IMR-90 (cell line): ENCODE measurements at regions not wholly inside any gene's neighbourhood (a gene's known extent, or its start where the extent isn't known, plus 50 kb on each side); places are given as distances from the start of the nearest gene placed in this dataset.
A peak's percentile ranks its signal among the peaks of the same experiment; 100 is the strongest.

Source experiments
- ATAC-seq: fragments of 200-7000 bp; cut with Tn5 transposase; 2 replicates; pipeline ENCODE4 v1.9.1; 2020; ENCODE audit warnings: low read depth, mild to moderate bottlenecking, moderate library complexity
- BruUV-seq: library from RNA; stranded (reverse); fragments of 400-500 nt; replicated peaks from 2 replicates; lab custom pipeline; 2021; lab: Mats Ljungman, UMichigan
- CTCF ChIA-PET: fragments of 300-600 bp; formaldehyde crosslinking; extraction: SDS; loops from one replicate; lab custom pipeline; 2021; ENCODE audit warnings: antibody characterized with exemption; lab: Yijun Ruan, JAX
- POLR2A ChIA-PET: fragments of 300-600 bp; sonication (Branson Sonifier 250); formaldehyde crosslinking; loops from one replicate; lab custom pipeline; 2022; ENCODE audit warnings: antibody characterized with exemption; ENCODE audit not compliant: unreplicated experiment; lab: Charles Lee
- DNase-seq: peaks from one replicate; pipeline ENCODE4 v3.0.0; 2013
- H2AFZ ChIP-seq: replicated peaks from 2 replicates; pipeline ENCODE3; 2013; ENCODE audit warnings: low read length, mild to moderate bottlenecking; ENCODE audit not compliant: poor library complexity
- H2AK5ac ChIP-seq: 2 replicates; pipeline ENCODE4 v1.6.1; 2013; ENCODE audit warnings: low read depth, low read length, inconsistent platforms
- H2AK9ac ChIP-seq: replicated peaks from 2 replicates; pipeline ENCODE3; 2013; ENCODE audit warnings: mild to moderate bottlenecking, low read depth, low read length, moderate library complexity; ENCODE audit not compliant: poor library complexity
- H2BK120ac ChIP-seq: 2 replicates; pipeline ENCODE4 v1.6.1; 2013; ENCODE audit warnings: low read depth, low read length, inconsistent platforms
- H2BK15ac ChIP-seq: 3 replicates; pipeline ENCODE4 v1.6.1; 2013; ENCODE audit warnings: low read depth, low read length, inconsistent platforms
- H2BK20ac ChIP-seq: 2 replicates; pipeline ENCODE4 v1.6.1; 2013; ENCODE audit warnings: low read depth, mild to moderate bottlenecking, inconsistent platforms, low read length, moderate library complexity
- H2BK5ac ChIP-seq: 2 replicates; pipeline ENCODE4 v1.6.1; 2013; ENCODE audit warnings: mild to moderate bottlenecking, low read depth, low read length, inconsistent platforms; ENCODE audit not compliant: poor library complexity, severe bottlenecking
- H3K14ac ChIP-seq: replicated peaks from 2 replicates; pipeline ENCODE4 v1.6.1; 2013; ENCODE audit warnings: low read depth, low read length, inconsistent platforms
- H3K18ac ChIP-seq: 2 replicates; pipeline ENCODE4 v1.6.1; 2013; ENCODE audit warnings: low read depth, low read length, control low read depth
- H3K23ac ChIP-seq: 2 replicates; pipeline ENCODE4 v1.6.1; 2013; ENCODE audit warnings: low read depth, low read length, inconsistent platforms
- H3K27ac ChIP-seq: 2 replicates; pipeline ENCODE4 v1.5.1; 2013; ENCODE audit warnings: mild to moderate bottlenecking, control low read depth, low read length; ENCODE audit not compliant: insufficient read depth
- H3K27me3 ChIP-seq: 2 replicates; pipeline ENCODE4 v1.6.1; 2013; ENCODE audit warnings: low read length; ENCODE audit not compliant: control insufficient read depth, insufficient read depth
- H3K36me3 ChIP-seq: 2 replicates; pipeline ENCODE4 v1.6.1; 2013; ENCODE audit warnings: low read length, mixed read lengths; ENCODE audit not compliant: control insufficient read depth, insufficient read depth
- H3K4ac ChIP-seq: 2 replicates; pipeline ENCODE4 v1.6.1; 2013; ENCODE audit warnings: low read depth, low read length, inconsistent platforms
- H3K4me1 ChIP-seq: 2 replicates; pipeline ENCODE4 v1.6.1; 2013; ENCODE audit warnings: low read length, mixed read lengths; ENCODE audit not compliant: control insufficient read depth, insufficient read depth
- H3K4me2 ChIP-seq: 2 replicates; pipeline ENCODE4 v1.6.1; 2013; ENCODE audit warnings: low read depth, mild to moderate bottlenecking, control low read depth, low read length, moderate library complexity
- H3K4me3 ChIP-seq: 2 replicates; pipeline ENCODE4 v1.5.1; 2013; ENCODE audit warnings: low read depth, mild to moderate bottlenecking, control low read depth, low read length, moderate library complexity; ENCODE audit not compliant: insufficient read depth
- H3K56ac ChIP-seq: 2 replicates; pipeline ENCODE4 v1.6.1; 2013; ENCODE audit warnings: low read length, inconsistent platforms; ENCODE audit not compliant: insufficient read depth; ENCODE audit errors: extremely low read depth
- H3K79me1 ChIP-seq, 2 experiments: 2 replicates each; pipeline ENCODE4 v1.6.1; 2013; ENCODE audit warnings: low read length in 2 of 2, inconsistent platforms in 1 of 2, low read depth in 1 of 2
- H3K9ac ChIP-seq: 2 replicates; pipeline ENCODE4 v1.6.1; 2013; ENCODE audit warnings: low read depth, low read length, control low read depth
- H3K9me1 ChIP-seq: 2 replicates; pipeline ENCODE4 v1.6.1; 2013; ENCODE audit warnings: low read length, inconsistent platforms; ENCODE audit not compliant: insufficient read depth
- H3K9me3 ChIP-seq: 2 replicates; pipeline ENCODE4 v1.6.1; 2013; ENCODE audit warnings: low read length; ENCODE audit not compliant: control insufficient read depth, insufficient read depth
- H4K20me1 ChIP-seq: 2 replicates; pipeline ENCODE4 v1.6.1; 2013; ENCODE audit warnings: low read length, inconsistent platforms; ENCODE audit not compliant: insufficient read depth
- H4K5ac ChIP-seq: 2 replicates; pipeline ENCODE4 v1.6.1; 2013; ENCODE audit warnings: mild to moderate bottlenecking, low read depth, low read length, control low read depth
- H4K8ac ChIP-seq, 2 experiments: 2 replicates each; pipeline ENCODE4 v1.6.1; 2013; ENCODE audit warnings: low read depth in 2 of 2, low read length in 2 of 2, control low read depth in 1 of 2, inconsistent platforms in 1 of 2
- H4K91ac ChIP-seq: 2 replicates; pipeline ENCODE4 v1.6.1; 2013; ENCODE audit warnings: low read depth, low read length, inconsistent platforms; ENCODE audit not compliant: insufficient read depth
- BHLHE40 ChIP-seq: fragments of 150-350 bp; IDR thresholded peaks from 2 replicates; pipeline ENCODE4 v1.6.1; 2016; ENCODE audit warnings: mild to moderate bottlenecking, low read depth, low read length
- CEBPB ChIP-seq: IDR thresholded peaks from 2 replicates; pipeline ENCODE4 v1.6.1; 2012; ENCODE audit warnings: low read depth, low read length, improper control_type of control experiment
- MAZ ChIP-seq: IDR thresholded peaks from 2 replicates; pipeline ENCODE4 v1.6.1; 2012; ENCODE audit warnings: low read depth, mild to moderate bottlenecking, low read length, improper control_type of control experiment, moderate library complexity, borderline replicate concordance
- WGBS, 2 experiments: methylation state at CpG; one replicate each; pipeline versions ENCODE4 v1.1.5 to v1.1.7; 2013; ENCODE audit warnings: missing lambda C conversion rate in 2 of 2; ENCODE audit not compliant: insufficient read length in 1 of 2; ENCODE audit errors: extremely low coverage in 2 of 2; 5-methylcytosine and 5-hydroxymethylcytosine counted together
- dilution Hi-C: fragments of 300-500 bp; cut with HindIII; formaldehyde crosslinking; loops from one replicate; pipeline ENCODE4 v1.14.3; 2018; ENCODE audit warnings: low sequenced_read_pairs; ENCODE audit not compliant: unreplicated experiment
- in situ Hi-C: fragments of 300-500 bp; cut with MboI; formaldehyde crosslinking; loops from 3 replicates; pipeline ENCODE4 v1.14.3; 2019; ENCODE audit warnings: low sequenced_read_pairs, inconsistent platforms, mixed read lengths
- intact Hi-C: fragments of 100-400 bp; cut with micrococcal nuclease; formaldehyde crosslinking; loops from 2 replicates; pipeline ENCODE4 v1.10.0; 2022

DNA sequence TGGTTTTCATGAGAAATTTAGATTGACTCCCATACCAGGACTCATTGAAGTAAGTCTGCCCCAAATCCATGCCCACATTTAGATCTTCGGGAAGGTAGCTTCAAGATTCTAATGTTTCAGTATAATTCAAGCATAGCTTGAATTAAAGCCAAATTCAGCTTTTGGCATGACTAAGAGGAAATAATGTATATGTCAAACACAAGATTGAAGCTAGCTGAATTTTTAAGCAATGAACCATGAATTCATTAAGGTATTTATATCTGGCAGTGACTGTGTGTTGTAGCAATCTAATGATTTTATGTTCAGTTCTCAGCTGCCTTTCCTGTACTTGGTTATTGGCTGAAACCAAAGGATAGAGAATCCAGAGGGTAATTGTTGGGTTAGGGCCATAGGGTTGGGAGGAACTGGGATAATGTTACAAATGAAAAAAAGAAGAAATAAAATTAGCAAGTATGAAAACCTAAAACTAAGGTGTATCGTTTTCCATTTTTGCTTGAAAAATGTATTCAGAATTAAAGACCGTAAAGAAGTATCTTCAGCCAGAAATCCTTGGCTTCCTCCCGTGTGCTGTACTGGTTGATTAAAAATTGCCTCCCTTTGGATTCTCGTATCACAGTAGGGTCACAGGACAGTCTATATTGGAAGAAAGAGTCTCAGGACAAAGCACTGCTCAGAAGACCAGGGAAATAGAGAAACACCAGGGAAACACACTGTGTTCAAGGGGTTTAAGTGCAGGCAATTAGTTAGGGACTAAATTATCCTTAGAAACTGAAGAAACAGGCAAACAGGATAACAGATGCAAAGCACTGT, 119.0 kb upstream of the FN1 start:
- Histone ChIP-seq H3K27ac (peak overlapping the region; percentile 46; the same call in 1 of the 2 replicates), H3K36me3 (no peaks in the 10 kb centered on the region), H3K9me1 (peaks cover 7% of the 10 kb centered on the region; the same call in 1 of the 2 replicates), H2BK5ac (peak overlapping the region; percentile 67), H4K91ac (peak overlapping the region; percentile 88), H4K5ac (peak overlapping the region; percentile 40; the same call in 1 of the 2 replicates), H3K27me3 (no peaks in the 10 kb centered on the region), H3K18ac (peak overlapping the region; percentile 75; the same call in 1 of the 2 replicates), H3K9me3 (no peaks in the 10 kb centered on the region), H2AK9ac (peak overlapping the region; percentile 76), H3K14ac (peak overlapping the region; percentile 80), H3K56ac (peak overlapping the region; percentile 20; the same call in 1 of the 2 replicates), H3K23ac (peak overlapping the region; percentile 36; the same call in 1 of the 2 replicates), H3K9ac (no peak overlapping the region), H3K4me3 (no peak overlapping the region), H2BK20ac (peak overlapping the region; percentile 90), H4K8ac (peak overlapping the region; percentile 73 to 75; a peak in 3 of 4 replicates), H3K4me2 (peak overlapping the region; percentile 29; the same call in 1 of the 2 replicates), H3K4me1 (peaks cover 13% of the 10 kb centered on the region; the same call in 1 of the 2 replicates), H3K79me1 (no peaks in the 10 kb centered on the region), H2AFZ (peak overlapping the region; percentile 65), H2AK5ac (peak overlapping the region; percentile 94; the same call in 1 of the 2 replicates), H2BK15ac (peak overlapping the region; percentile 94), H4K20me1 (no peaks in the 10 kb centered on the region), H3K4ac (peak overlapping the region; percentile 81), H2BK120ac (peak overlapping the region; percentile 94)
- CTCF ChIA-PET = interaction anchor here (0.9 kb wide), 1 partner anchor 17 kb away, joined by 3 read pairs; no protein-coding TSS in a partner anchor
- dilution Hi-C loops (no loop called here), intact Hi-C loops (no loop called here), in situ Hi-C loops (no loop called here)
- ATAC-seq (peak; percentile 66), DNase-seq (peak; percentile 81)
- TF ChIP-seq BHLHE40 (no peak), MAZ (no peak), CEBPB (peak; percentile 35; the same call in 1 of the 2 replicates)
- POLR2A ChIA-PET = no interaction called here
- BruUV-seq = no TSS peak
- WGBS, 2 experiments = 40% methylated on average over 2 of the region's 5 CpGs; no CpG with 5 or more reads in 1 of the 2 experiments
